GM18498 (cell line): ENCODE measurements at regions not wholly inside any gene's neighbourhood (a gene's known extent, or its start where the extent isn't known, plus 50 kb on each side); places are given as distances from the start of the nearest gene placed in this dataset.
"Not testable (repeated sequence)": the region's sequence is repeated elsewhere in the genome, so short reads cannot be mapped to it uniquely, and the experiment has no call there.

Experiments
- ATAC-seq: cut with Tn5 transposase; IDR thresholded peaks from one replicate; pipeline ENCODE4 v1.9.1; 2021; ENCODE audit warnings: mild to moderate bottlenecking, moderate library complexity; ENCODE audit not compliant: unreplicated experiment

DNA sequence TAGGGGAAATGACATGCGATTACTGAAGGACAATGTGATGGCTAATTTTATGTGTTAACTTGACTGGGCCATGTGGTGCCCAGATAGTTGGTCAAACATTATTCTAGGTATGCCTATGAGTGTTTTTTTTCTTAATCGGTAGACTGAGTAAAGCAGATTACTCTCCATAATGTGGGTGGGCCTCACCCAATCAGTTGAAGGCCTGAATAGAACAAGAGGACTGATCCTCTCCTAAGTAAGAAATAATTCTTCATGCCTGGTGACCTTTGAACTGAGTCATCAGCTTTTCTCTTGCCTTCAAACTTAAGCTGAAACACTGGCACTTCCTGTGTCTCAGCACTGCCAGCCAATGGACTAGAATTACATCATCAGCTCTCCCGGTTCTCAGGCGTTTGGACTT lies 164.0 kb upstream of the FGF13 start:
- no peak for ATAC-seq

DNA sequence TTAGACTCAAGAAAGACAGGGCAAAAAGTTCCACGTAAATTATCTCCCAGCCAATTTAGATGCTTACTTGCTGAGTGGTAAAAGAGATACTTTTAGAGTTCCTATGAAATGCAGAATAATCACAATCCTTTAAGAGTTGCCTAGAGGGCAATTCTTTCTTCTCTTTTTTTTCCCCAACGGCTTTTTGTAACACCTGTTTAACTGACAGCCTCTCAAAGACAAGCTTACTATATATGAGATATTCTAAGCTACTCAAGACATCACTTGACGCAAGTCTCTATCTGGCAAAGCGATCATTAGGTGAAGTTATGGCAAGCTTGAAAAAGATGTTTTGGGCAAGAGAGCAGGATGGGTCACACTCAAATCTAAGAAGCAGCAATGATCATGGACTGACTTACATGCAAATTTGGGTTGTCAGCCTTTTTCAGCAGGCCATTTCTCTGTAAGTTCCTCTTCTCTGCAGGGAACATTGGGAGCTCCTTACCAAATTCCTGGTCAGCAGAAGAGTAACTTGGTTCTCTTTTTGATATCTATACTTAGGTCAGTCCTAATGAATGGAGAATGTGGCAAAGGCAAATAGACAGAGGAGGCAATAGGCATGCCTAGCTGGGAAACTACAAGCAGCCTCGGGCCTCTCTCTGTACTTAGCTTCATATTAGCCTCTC lies 162.9 kb upstream of the FGF13 start:
- no peak for ATAC-seq

DNA sequence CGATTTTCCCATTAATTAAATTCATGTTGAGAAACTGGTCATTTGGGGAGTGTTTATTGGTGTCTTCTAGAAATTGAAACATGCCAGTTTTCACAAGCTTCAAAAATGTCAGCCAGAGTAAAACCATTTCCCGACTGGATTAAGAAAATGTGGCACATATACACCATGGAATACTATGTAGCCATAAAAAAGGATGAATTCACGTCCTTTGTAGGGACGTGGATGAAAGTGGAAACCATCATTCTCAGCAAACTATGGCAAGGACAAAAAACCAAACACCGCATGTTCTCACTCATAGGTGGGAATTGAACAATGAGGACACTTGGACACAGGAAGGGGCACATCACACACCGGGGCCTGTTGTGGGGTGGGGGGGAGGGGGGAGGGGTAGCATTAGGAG lies 162.1 kb upstream of the FGF13 start:
- ATAC-seq = not testable (repeated sequence)

DNA sequence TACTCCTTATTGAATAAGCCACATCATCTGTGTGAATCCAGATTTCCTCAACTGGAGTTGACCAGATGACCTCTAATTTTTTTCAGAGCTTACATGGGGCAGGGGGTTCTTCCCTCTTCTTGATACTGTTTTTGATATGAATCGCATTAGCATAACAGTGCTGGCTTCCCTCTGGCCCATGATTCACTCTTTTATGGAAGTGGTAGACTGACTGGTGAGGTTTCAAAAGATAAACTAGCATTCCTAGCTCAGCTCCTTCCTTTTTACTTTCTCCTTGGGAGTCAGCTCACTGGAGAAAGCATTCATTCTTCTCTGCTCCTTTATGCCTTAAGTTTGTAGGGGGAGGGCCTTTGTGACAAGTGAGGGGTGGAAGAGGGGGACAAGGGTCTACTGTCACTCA lies 161.0 kb upstream of the FGF13 start:
- no peak for ATAC-seq

DNA sequence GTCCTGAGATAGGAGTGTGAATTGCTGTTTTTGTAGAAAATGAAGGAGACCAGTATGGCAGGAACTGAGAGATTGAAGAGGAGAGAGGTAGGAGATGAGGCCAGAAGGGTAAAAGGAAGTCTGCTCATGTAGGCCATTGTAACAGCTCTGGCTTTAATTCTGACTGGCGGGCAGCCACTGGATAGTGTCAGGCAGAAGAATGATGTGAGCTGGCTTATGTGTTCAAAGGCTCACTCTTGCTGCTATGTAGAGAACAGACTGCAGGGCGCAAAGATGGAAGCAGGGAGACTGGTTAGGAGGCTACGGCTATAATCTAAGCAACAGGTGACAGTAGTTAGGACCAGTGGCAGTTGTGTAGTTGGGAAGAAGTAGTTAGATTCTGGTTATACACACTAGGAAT lies 160.2 kb upstream of the FGF13 start:
- no peak for ATAC-seq

DNA sequence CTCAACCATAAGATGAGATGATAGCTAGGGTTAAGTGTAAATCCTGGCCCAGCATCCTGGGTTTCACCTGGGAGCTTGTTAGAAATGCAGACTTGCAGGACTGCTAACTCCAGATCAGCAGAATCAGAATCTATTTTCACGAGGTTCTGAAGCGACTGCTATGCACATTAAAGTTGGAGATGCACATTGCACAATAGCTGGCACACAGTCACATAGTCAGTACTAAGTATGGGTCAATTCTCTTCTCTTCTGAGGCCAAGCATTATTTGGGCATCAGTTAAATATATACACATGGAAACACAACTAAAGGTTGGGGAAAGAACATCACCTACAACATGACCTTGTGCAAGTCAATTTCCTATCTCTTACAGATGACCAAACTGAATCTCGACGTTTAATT lies 155.1 kb upstream of the FGF13 start:
- no peak for ATAC-seq

DNA sequence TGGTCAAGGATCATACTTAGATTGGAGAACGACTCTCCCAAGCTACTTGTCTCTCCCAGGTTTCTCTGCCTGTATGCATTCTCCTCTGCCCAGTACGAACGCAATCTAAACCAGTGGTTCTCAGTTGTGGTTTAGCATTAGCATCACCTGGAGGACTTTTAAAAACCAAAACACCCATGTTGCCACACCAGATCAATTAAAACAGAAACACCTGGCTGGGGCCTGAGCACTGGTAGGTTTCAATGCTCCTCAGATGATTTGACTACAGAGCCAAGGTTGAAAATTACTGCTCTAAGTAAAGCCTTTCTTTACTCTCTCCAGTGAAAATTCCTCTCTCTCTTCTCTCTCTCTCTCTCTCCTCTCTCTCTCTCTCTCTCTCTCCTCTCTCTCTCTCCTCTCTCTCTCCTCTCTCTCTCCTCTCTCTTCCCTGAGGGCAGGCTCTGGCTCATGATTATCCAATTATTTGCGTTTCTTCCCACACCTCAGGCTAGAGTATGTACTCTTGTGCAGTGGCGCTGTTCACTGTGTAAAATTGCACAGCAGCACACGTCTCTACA lies 153.7 kb upstream of the FGF13 start:
- no peak for ATAC-seq

DNA sequence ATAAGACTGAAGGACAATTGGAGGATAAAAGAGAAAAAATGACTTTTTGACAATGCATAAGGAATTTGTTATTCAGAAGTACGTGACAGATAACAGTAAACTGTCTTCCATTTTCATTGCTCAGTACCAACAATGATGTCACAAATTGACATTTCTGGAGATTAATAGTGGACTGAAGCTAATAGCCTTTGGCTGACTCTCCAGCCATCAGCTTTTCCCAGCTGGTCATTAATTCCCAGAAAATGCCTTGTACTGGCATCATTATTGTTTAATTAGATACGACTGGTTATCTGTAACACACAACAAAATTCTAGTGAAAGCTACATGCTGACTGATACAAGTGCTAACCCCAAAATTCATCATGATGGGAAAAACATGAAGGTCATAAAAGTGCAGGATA lies 147.9 kb upstream of the FGF13 start:
- ATAC-seq = no peak

DNA sequence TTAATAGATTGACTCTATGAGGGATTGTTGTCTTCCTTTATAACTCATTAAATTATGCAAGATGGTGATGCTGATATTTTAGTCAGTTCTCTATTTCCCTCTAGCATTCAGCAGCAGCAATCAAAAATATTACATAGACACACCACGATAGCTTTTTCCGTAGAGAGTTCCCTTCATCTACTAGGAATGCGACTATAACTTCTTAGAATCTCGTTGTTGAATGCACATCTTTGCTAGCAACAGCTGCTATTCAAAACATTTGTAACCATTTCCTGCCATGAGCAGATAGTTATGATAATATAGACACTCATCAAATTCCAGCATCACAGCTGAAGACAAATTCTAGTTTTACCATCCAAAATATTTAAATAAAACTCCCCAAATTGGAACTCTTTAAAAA lies 147.4 kb upstream of the FGF13 start:
- no peak for ATAC-seq

DNA sequence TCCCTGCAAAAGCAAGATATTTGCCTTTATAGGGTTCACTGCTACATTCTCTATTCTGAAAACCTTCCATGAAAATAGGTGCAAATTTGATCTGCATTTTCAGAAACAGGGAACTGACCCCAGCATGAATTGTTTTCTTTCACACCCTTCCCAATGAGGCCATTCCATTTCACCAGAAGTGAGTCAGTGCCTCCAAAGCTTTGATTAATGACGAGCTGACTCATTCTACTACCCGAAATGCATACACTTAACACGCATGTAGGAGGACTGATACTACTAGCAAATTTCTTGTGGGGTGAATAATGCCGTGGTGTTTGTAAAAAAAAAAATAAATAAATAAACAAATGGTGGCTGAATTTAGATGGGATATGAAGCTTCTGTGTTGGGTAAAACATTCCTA lies 146.9 kb upstream of the FGF13 start:
- ATAC-seq = no peak

DNA sequence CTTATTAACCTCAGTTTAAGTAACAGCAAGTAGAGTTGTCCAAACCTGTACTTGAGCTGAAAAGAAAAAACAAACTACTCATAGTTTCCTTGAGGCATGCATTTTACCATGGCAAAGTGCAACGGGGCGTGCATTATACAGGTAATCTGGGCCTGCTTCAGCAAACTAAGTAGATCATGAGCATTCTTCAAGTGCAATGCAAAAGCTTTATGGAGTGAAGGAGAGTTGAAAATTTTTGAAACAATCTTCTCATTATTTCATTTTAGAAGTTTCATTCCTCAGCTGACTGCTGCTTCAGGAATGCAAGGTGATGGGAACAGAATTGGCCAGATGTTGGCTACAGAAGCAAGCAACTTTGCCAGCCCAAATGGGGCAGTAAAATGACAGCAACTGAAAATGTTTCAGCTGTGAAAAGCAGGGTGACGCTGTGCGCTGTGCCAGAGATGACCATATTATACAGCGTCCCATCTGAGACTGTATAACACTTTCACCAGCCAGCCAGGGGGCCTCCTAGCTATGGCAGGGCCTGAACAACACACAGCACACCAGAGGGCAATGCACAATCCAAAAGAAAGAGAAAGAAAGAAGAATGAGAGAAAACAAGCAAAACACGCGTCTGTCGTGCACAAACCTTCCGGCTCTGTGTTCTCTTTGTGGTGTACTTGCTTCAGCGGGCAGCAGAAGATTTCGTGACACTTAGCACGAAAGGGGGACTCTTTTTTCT lies 145.5 kb upstream of the FGF13 start:
- ATAC-seq = no peak

DNA sequence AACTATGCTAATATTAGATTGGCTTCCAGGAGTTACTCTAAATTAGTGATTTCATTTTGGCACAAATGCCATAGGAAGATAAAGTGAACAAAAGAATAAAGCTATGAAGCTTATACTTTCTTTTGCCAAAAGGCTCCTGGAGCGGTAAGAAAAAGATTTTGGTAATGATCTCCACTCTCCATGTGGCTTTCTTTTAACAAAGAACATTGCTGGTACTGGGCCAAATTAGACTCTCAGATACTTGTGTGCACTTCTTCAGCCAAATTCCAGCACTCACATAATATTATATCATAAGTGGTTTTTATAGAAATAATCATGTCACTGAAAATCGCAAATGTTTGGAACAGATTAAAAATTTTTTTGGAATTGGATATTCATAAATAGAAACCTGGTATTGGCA lies 142.4 kb upstream of the FGF13 start:
- ATAC-seq = no peak

DNA sequence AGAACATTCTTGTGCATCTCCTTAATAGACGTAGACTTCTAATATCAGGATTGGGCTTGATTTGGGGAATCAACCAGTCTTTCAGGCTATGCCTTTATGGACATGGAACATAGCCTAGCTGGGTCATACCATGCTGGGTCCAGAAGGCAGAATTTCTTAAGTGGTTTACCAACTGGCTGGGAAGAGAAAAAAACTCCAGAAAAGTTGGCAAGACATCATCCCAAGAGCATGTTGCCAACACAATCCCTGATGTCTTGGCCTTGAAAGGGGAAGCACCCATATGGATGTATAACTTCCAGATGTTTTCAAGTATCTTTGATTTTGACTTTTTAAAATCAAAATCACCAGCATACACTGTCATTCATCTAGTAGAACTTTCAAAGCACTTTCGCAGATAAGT lies 138.0 kb upstream of the FGF13 start:
- ATAC-seq = no peak

DNA sequence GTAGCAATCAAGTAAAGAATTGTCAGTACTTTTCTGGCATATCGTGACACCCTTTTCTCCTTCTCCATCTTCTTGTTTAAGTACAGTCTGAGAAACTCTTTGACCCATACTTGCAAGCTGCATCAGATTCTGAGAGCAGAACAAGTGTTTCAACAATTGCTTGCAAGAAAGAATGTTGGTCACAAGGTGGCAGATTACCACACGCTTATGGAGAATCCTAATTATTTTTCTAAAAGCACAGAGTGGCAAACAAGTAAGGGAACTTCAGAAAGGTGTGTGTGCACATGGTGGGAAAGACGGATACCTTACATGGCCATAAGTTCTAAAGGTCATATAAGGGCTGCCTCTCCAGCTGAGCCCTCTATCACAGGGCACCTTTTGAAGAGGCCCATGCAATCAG lies 136.4 kb upstream of the FGF13 start:
- no peak for ATAC-seq

DNA sequence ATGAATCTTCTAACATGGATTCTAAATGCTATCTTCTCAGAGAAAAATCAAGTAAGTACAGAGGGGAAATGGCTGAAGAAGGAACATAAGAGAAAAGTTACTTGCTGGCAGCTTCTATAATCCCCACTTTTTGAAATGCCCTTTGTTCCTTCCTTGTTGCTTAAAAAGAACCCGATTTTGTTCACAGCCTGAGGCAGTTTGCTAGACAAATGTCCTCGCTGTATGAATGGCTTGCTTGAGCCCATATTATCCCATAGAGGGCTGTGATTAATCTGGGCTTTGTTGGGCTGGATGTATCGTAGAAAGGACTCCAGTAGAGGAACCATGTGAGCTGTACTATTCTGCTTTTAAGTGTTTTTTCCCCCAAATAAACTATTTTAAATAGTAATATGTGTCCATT lies 134.3 kb upstream of the FGF13 start:
- ATAC-seq = no peak

DNA sequence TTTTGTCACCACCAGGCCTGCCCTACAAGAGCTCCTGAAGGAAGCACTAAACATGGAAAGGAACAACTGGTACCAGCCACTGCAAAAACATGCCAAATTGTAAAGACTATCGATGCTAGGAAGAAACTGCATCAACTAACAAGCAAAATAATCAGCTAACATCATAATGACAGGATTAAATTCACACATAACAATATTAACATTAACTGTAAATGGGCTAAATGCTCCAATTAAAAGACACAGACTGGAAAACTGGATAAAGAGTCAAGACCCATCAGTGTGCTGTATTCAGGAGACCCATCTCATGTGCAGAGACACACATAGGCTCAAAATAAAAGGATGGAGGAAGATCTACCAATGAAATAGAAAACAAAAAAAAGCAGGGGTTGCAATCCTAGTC lies 95.9 kb upstream of the FGF13 start:
- not testable (repeated sequence) for ATAC-seq

DNA sequence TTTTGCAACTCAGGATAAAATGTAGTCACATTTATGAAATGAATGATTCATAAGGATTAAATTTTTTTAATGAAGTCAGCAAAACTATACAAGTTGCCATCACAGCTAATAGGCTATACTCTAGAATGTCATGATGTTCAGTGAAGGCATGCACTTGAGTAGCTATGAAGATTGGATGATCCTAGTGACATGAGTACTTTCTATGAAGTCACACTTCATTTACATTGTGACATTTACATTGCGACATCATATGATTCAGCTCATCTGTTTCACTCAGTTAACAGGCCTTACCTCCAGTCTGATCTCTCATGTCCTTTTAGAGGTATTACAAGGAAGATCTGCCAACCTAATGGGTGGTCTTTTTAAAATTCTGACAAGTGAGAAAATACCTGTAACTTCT lies 82.7 kb upstream of the FGF13 start:
- ATAC-seq = no peak

DNA sequence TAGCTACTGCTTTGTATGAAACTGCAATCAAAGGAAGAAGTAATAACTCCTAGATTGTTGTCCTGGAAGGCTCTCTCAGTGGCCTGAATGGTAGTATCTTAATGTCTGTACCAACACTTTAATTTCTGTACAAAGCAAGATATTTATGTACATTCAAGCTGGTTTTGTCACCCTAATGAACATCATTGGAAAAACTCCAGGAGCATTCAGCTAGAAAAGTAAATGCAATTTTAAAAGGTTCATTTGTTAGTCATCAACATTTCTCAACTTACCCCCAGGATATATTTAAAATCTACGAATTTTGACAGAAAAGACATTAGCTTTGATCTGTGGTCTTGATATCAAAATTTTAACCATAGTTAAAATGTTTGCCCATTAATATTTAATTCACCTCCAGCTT lies 80.0 kb upstream of the FGF13 start:
- no peak for ATAC-seq

DNA sequence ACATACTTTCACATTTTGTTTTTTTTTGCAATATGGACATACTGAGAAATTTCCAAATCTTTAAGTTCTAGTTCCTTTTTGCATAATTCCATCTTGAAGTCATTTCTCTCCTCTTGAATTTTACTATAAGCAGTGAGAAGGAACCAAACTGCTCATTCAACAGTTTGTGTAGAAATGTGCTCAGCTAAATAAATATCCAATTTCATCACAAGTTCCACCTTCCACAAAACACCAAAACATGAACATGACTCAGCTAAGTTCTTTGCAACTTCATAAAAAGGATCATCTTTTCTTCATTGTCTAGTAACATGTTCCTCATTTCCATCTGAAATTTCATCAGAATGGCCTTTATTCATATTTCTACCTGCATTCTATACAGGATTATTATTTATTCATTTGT lies 77.3 kb upstream of the FGF13 start:
- no peak for ATAC-seq

DNA sequence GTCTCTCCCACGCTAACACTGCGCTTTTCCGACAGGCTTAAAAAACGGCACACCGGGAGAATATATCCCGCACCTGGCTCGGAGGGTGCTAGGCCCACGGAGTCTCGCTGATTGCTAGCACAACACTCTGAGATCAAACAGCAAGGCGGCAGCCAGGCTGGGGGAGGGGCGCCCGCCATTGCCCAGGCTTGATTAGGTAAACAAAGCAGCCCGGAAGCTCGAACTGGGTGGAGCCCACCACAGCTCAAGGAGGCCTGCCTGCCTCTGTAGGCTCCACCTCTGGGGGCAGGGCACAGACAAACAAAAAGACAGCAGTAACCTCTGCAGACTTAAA lies 67.0 kb upstream of the FGF13 start:
- ATAC-seq = not testable (repeated sequence)

DNA sequence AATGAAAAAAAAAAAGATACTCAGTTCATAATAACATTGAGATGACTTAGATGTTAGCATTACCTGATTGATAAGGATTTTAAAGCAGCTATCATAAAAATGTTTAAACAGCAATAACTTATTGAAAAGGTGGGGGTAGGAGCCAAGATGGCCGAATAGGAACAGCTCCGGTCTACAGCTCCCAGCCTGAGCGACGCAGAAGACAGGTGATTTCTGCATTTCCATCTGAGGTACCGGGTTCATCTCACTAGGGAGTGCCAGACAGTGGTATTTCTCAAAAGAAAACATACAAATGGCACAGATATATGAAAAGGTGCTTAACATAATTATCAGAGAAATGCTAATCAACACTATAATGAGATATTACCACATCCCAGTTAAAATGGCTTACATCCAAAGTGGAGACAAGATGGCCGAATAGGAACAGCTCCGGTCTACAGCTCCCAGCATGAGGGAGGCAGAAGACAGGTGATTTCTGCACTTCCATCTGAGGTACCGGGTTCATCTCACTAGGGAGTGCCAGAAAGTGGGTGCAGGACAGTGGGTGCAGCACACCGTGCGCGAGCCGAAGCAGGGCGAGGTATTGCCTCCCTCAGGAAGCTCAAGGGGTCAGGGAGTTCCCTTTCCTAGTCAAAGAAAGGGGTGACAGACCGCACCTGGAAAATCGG lies 66.5 kb upstream of the FGF13 start:
- not testable (repeated sequence) for ATAC-seq

DNA sequence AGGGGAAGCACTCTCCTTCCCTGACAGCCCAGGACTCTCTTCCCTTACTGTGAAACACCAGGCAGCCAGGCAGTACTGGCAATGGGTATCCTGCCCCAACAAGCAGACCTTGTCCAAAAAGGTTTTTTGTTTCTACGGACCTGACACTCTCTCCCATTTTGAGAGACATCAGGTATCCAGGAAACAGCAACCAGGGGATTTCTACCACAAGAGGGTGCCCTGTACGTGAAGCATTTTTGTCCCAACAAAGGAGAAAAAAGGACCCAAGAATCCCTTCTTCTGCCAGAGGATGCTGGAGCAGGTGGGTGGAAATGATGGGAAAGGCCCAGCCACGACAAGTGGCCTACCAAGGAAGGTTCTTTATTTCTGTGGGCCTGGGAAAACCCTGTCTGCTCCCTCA lies 65.7 kb upstream of the FGF13 start:
- no peak for ATAC-seq
